ENCODE measurements at regions not wholly inside any gene's neighbourhood (a gene's known extent, or its start where the extent isn't known, plus 50 kb on each side); places are given as distances from the start of the nearest gene placed in this dataset.

DNA sequence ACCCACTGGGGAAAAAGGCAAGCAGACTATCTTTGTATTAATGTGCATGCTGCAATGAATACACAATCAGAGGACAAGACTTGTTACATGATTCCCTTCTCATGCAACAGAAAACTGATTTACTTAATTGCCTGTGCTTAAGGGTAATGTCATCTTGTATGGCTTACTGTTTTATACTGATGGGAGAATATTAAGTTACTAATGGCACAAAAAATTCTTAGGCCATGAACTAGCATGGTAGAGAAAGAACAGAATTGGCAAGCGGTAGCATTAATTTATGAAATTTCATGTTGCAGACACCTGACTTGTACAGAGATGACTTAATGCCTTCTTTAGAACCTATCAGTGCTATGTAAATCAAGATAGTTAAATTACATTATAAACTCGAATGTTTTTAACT is 282.3 kb downstream of the CNTN3 start:
- TF ChIP-seq, protein P1, sequence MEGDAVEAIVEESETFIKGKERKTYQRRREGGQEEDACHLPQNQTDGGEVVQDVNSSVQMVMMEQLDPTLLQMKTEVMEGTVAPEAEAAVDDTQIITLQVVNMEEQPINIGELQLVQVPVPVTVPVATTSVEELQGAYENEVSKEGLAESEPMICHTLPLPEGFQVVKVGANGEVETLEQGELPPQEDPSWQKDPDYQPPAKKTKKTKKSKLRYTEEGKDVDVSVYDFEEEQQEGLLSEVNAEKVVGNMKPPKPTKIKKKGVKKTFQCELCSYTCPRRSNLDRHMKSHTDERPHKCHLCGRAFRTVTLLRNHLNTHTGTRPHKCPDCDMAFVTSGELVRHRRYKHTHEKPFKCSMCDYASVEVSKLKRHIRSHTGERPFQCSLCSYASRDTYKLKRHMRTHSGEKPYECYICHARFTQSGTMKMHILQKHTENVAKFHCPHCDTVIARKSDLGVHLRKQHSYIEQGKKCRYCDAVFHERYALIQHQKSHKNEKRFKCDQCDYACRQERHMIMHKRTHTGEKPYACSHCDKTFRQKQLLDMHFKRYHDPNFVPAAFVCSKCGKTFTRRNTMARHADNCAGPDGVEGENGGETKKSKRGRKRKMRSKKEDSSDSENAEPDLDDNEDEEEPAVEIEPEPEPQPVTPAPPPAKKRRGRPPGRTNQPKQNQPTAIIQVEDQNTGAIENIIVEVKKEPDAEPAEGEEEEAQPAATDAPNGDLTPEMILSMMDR (IDR thresholded peaks at IDR 0.05; ENCODE audit: low read depth, low read length, poor library complexity, severe bottlenecking): no peak
- no peak for TF ChIP-seq EZH2phosphoT487 (IDR thresholded peaks at IDR 0.05; ENCODE audit: borderline replicate concordance, low read length)
